ENCODE measurements at regions not wholly inside any gene's neighbourhood (a gene's known extent, or its start where the extent isn't known, plus 50 kb on each side); places are given as distances from the start of the nearest gene placed in this dataset.

DNA sequence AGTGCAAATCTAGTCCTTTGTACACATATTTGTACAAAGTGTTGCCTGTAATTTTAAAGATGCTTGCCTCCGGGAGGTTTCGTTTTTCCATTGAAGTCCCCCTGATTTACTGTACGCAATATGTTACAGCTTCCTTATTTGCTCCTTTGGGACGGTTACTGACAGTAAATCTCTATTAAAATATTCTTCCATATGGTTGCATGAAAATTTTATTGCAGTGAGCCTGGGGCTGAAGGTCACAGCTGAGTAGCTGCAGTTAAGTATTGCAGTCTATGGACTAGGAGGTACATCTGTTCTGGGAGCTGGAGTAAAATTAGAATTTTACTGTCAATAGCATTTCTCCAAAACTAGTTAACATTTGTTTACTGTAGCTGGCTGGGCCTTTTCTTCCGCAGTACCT is 119.2 kb downstream of the ETAA1 start:
- no peak for DNase-seq (ENCODE audit: low read depth in 4 of 4, low spot score in 1 of 4)

DNA sequence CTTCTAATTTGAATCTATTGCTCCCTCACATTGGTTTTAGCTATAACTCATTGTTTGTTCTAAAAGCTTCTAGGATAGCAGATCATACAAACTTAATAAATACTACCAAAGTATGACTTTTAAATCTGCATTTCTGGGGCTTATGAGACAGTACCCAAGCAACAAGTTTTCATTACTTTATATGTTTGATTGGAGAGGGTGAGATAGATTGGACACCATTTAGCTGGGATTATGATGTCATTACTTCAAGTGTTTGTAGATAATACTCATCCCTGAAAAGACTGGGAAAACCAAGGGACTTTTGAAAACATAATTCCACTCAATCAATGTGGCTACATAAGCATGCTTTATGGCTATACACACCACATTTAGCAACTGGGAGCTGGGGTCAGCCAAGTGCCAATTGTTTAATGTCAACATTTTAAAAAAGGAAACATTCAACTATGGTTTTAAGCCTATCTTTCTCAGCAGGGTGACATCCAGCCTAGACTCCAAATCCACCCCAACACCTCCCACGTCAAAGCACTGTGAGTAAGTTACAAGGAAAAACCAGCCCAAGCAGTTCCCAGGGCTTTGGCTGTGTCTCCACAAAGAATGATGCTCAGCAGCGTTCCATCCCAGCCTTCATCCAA is 119.9 kb downstream of the ETAA1 start:
- no peak for DNase-seq (ENCODE audit: low read depth in 4 of 4, low spot score in 1 of 4)

DNA sequence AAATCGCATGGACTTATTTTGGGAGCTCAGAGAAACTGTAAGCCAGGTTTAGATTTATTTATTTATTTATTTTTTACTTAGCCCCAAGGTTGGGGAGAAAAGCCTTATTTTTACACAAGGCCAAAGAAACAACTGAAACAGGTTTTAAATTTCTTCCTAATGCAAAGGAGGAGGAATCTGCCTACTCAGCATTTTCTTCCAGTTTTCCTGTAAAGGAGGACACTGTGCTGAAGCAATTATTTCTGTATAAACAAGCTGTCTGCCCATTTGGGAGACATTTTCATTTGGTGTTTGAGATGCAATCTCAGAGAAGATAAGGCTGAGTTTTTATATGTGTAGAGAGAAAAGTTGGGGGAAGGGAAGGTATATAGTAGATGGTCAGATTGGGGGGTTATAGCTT is 125.0 kb downstream of the ETAA1 start:
- no peak for DNase-seq (ENCODE audit: low read depth in 4 of 4, low spot score in 1 of 4)

DNA sequence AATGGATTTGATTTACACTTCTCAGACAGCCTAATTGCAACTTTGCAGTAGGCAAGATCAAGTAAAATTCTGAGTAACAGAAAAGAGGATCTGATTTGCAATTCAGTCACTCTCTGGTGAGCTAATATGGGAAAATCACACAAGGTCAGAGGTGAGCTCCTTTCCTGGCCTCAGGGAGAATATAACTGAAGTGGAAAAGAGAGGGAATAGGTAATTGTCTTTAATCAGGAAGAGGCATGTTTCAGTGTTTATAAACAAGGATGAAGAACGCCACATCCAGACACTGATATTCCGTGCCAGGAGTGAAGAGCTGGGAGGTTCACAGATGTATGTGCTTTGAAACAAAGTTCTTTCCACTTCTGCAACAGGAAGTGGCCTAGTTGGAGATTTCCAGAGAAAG is 127.1 kb downstream of the ETAA1 start:
- DNase-seq (ENCODE audit: low read depth in 4 of 4, low spot score in 1 of 4), result no peak

DNA sequence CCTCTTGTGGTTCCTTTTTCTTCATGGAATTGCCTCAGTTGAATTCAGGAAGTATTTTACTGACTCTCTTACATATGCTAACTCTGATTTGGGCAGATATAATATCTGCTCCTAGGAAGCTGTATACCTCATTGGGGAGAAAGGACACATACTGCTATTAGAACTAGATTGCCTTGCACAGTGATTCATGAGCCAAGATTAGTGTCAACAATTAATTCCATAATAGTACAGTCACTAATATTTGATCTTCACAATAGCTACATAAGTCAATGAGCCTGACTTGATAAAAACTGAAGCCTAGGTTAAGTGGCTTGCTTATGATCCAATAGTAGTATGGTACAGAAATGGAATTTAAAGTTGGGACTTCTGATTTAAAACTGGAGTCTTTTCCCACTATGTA is 127.6 kb downstream of the ETAA1 start:
- no peak for DNase-seq (ENCODE audit: low read depth in 4 of 4, low spot score in 1 of 4)

DNA sequence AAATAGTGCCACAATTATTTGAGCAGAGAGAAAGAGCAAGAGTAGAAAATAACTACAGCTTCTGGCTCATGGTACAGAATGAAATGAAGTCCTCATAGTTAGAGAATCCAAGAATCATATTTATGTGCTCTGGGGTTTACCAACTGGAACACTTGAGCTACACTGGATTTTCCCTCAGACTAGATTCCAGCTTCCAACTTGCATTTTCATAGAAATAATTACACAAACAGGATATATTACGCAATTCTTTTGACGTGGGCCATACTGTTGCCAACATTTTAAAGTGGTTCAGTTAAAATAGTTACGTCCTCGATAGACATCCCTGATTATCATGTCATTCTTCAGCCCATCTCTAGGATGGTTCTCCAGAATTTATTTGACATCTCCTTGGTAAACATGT is 129.2 kb downstream of the ETAA1 start:
- DNase-seq (ENCODE audit: low read depth in 4 of 4, low spot score in 1 of 4), result no peak

DNA sequence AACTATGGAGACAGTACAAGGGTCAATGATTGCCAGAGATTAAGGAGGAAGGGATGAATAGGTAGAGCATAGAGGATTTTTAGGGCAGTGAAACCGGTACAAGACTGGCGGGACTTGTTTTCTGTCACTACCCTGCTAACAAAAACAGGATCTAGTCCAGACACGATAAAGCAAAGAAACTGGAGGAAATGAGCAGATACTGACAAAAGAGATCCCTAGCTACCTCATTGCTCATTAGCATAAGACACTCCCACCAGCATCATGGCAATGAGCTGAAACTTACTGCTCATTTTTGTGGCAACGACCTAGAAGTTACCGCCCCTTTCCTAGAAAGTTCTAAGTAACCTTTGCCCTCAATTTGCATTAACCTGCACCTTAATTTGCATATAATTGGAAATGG is 131.2 kb downstream of the ETAA1 start:
- no peak for DNase-seq (ENCODE audit: low read depth in 4 of 4, low spot score in 1 of 4)

DNA sequence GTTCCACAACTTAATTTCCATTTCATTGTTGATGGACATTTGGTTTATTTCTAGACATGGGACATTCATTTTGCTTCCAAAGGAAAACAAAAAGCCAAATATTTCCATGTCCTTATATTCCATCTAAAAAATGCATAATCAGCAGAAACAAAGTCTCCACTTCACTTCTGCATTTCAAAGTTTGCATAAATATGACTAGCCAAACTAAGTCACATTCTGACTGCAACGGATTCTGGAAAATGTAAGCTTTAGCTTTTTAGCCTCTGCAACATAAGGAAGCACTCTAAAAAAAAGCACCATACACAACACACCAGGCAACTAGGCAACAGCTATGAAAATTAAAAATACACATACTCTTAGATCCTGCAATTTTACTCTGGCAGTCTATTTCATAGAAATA is 135.3 kb downstream of the ETAA1 start:
- no peak for DNase-seq (ENCODE audit: low read depth in 4 of 4, low spot score in 1 of 4)

DNA sequence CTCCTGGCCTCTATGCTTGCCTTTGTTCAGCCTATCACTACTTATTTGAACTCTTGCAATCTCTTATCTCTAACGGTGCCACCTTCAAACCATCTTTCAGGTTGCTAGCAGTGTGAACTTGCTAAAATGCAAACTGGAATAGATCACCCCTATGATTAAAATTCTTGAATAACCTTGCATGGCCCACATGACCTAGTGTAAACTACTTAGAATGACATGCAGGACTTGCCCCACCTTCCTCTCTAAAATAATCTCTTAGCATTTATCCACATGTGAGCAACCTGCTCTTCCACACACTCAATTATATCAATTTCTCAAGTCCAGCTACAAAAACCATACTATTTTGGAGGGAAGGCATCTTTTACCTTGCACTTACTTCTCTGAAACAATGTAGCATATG is 137.6 kb downstream of the ETAA1 start:
- DNase-seq (ENCODE audit: low read depth in 4 of 4, low spot score in 1 of 4), result no peak

DNA sequence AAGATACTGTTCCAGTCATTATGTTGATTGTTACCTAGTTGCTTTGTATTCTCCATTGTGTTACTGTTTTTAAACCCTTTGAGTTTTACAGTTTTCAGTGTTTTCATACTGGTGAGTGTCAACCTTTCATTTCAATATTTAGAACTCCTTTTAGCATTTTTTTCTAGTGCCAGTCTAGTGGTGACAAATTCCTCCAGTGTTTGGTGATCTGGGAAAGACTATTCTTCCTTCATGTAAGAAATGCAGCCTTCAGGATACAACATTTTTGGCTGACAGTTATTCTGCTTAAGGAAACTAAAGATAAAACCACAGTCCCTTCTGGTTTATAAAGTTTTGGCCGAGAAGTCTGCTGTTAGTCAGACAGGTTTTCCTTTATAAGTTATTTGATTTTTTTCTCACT is 143.8 kb downstream of the ETAA1 start:
- no peak for DNase-seq (ENCODE audit: low read depth in 4 of 4, low spot score in 1 of 4)

DNA sequence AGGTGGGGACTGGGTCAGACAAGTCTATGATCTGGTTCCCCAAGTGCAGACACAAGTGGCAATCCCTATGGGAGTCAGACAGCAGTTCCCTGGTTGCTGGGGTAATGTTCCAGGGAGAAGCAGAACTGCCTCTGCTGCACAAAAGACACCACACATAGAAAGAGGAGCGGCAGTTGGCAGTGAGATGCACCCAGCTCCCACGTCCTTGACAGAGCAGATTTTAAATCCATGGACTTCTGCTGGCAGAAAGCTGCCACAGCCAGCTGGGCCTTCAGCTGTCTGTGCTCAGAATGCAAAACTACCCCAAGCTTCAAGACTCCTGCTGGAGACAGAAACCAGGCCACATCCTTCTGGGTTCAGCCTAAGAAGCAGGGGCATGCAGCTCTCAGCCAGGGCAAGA is 147.2 kb downstream of the ETAA1 start:
- no peak for DNase-seq (ENCODE audit: low read depth in 4 of 4, low spot score in 1 of 4)

DNA sequence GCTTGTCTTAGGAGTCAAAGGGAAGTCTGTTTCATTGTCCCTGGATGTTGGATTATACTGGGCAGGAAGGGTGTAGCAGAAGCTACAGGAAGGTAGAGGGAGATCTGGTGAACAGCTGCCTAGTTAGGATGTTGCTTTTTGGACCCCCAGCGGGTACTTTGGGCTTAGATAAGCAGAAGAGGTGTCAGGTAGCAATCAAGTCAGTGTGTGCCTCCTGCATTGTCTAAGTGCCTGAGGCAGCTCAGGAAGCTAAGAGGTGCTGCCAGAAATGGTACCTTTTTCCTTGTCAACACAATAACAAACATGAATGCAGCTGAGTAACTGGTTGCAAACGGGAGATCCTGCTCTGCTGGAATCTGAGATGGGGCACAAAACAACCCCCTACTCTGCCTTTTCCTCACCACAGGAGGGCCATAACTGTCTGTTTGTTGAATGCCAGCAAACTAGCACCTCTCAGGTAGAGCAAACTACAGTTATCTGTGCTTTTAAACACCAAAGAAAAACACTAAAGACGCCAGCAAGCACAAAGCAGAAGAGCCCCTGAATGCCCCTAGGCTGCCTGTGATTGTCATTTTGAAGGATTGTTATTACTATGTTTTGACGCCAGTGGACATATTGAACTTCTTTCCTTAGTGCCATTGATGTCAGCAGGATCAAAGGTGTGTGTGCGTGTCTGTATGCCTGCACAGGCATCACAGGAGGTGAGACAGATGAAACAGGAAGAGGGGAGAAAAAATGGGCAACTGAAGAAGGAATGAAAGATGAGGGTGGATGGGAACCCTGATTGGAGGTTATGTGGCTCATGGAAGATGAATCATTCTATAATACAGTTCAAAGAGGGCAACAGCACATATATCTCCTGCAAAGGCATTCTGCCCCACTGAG is 151.4 kb downstream of the ETAA1 start:
- no peak for DNase-seq (ENCODE audit: low read depth in 4 of 4, low spot score in 1 of 4)

DNA sequence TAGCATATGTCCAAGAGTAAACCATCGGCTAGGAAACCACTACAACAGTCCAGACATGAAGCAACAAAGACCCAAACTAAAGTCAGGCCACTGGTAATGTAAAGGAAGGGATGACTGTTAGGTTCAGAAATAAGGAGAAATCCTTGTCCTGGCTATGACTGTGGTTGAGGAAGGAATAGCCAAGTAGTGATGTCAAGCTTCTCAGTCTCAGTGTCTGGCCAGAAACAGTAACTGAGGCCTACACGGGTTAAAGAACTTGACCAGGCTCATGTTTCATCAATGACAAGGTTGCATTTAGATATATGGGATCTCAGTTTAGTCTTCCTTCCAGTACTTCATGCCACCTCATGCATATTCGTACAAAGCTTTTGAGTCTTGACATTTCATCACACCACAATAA is 162.0 kb downstream of the ETAA1 start:
- no peak for DNase-seq (ENCODE audit: low read depth in 4 of 4, low spot score in 1 of 4)

DNA sequence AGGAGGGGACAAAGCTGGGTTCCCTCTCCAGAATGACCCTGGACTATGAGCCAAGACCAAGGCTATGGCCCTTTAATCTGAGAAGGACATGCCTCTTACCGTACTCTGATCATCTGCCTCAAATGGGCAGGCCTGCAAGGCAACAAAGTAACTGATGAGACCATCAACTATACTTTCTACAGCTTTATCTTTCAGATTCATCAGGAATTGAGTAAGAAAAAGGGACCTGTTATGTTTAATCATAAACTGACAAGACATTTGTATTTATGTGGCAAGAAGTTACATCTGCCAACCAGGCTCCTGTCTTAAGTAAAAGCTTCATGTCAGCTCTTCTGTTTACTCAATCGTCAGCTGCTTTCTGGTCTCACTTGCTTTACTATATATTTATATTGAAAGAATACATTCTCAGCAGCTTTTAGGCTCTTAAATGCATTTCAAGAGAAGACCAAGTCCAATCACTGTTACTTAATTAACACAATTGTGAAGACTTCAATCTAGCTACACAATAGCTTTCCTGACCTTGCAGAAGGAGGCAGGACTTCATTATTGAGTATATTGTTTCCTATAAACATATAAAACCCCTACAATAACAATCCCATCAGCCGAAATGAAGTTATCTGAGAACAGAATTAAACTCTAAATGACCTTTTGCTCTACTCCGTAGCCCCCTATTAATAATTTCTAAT is 163.8 kb downstream of the ETAA1 start:
- DNase-seq (ENCODE audit: low read depth in 4 of 4, low spot score in 1 of 4), result no peak

DNA sequence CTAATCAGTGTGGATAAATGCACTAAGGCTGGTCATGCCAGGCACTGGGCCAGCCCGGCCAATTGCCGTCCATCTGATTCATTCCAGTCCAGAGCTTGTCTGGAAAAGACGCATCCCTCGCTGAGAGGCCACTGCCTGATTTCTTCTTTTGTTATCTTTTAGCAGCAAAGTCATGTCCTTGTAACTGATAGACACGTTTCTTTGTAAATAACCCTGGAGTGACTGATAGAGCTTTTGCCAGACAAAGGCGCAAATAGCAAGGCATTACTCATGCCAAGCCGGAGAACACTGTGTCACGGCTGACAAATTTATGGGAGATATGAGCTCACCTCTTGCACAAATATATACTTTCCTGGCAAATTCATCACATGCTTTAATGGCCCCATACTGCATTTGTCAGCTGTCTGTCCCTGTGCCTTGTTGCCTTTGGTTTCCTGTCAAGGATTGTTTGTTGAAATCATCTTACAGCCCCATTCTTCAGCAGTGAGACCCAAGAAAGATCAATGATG is 164.4 kb downstream of the ETAA1 start:
- no peak for DNase-seq (ENCODE audit: low read depth in 4 of 4, low spot score in 1 of 4)

DNA sequence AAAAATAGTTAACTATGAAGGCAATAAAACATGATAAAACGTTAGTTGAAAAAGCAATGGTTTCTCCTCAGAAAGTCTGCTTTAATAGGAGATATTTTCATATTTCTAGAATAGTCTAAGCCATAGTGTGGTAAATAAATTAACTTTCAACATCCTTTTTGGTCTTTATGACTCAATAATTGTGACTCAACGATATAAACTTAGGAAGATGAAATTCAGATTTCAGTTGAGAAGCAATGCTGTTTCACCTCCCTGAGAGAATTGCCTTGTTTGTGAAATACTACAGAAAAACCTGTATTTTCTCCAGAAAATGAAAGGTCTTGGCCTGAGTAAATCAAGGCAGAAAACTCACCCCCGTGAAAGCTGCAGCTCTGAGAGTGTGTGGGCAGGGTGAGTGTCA is 166.9 kb downstream of the ETAA1 start:
- DNase-seq (ENCODE audit: low read depth in 4 of 4, low spot score in 1 of 4), result no peak

DNA sequence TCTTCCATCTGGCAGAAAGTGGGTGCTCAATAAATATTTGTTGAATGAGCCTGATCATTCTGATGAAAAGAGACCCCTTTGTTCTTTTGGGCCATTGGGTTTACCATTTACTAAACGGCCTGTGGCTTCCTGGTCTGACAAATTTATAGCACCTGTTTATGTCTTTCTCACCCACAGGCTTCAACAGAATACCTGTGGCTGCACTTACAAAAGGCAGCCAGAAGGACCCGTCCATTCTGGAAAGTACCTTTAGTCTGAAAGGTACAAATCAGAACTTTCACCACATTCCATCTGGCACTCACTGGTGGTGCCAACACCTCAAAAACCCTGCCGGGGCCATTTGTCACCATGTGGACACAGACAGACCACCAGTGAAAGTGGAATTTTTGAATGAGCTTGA is 167.5 kb downstream of the ETAA1 start:
- no peak for DNase-seq (ENCODE audit: low read depth in 4 of 4, low spot score in 1 of 4)

DNA sequence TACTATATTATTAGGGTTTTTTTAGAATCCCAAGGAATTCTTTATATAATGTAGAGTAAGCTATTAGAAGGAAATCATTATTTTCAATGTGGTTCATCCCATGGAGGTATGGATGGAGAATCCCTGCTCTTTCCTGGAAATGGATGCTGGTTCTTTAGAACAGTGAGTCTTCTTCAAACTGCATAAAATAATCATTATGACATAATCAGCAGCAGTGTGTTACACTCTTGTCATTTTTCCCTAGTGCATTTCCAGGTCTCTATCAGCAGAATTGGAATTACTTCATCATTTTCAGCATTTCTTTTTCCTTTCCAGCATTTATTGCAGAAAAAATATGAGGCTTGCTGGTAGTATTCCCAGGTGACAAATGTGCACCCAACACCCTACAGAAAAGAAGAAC is 168.1 kb downstream of the ETAA1 start:
- no peak for DNase-seq (ENCODE audit: low read depth in 4 of 4, low spot score in 1 of 4)

DNA sequence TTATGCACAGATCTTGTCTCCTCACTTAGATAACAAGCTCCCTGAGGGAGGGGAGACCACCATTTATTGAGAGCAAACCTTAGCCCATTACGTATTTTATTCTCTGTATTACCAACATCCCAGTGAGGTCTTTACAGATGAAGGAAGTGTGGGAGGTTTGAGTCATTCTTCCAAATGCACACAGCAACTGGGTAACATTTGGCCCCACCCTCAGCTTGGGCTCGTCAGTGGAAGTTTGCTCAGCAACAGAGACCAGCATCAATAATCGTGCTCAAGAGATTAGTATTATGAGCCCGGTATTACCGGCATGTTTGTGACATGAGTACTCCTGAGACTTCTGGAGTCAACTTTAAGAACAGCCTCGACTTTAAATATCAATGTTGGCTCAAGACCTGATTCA is 168.6 kb downstream of the ETAA1 start:
- no peak for DNase-seq (ENCODE audit: low read depth in 4 of 4, low spot score in 1 of 4)

DNA sequence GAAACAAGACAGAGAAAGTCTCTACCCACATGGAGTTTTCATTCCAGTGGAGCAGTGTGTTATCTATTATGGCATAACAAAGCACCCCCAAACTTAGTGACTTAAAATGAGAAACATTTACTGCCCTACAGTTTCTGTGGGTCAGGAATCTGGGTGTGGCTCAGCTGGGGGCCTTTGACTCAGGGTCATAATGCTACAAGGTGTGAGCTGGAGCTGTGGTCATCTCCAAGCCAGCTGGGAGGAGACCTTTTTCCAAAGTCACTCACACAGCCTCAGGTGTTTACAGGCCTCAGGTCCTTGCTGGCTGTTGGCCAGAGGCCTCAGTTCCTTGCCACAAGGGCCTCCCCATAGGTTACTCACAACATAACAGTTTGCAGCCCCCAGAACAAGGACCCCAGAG is 169.2 kb downstream of the ETAA1 start:
- no peak for DNase-seq (ENCODE audit: low read depth in 4 of 4, low spot score in 1 of 4)

DNA sequence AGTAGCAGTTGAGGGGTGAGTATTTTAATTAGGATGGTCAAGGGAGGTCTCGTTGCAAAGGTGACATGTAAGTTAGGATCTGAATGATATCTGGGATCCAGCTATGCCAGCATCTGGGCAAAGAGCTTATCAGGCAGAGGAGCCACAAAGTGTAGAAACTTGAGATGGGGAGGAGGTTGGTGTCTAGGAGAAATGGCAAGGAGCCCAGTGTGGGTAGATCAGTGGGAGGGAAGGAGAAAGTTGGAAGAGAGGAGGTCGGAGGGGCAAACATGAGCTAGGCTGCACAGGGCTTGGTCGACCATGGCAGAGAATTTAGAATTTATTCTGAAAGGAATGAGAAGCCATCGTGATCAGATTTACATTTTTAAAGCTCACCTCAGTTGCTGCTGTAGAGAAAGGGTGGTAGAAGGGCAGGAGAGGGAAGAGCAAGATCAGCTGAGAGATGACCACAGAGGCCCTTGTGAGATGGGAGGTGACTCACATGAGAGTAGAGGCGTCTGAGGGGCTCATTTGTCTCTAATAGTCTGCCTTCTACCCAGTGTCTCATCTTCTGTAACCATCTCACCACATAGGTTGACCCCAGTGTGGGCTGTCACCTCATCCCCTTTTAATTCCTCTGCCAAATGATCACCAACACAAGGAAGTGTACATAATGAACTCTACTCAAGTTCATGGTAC is 170.0 kb downstream of the ETAA1 start:
- no peak for DNase-seq (ENCODE audit: low read depth in 4 of 4, low spot score in 1 of 4)

DNA sequence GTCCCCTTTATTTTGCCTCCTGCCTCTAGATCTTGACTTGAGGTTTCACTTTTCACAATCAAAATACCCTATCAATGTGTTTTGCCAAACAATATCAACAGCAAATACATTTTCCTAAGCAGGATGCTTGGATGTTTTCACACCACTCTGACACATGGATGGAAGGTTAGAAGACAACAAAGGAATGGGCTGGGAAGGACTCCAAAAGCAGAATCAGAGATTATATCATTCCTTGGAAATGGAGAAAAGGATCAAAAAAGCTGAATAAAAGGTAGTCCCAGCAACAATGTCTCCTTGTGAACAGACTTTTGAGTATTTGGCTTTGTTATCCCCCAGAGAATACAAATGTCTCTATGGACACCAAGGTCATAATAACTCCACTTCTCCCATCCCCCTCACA is 170.8 kb downstream of the ETAA1 start:
- DNase-seq (ENCODE audit: low read depth in 4 of 4, low spot score in 1 of 4), result no peak
